SK-N-MC (cell line): ENCODE measurements at regions not wholly inside any gene's neighbourhood (a gene's known extent, or its start where the extent isn't known, plus 50 kb on each side); places are given as distances from the start of the nearest gene placed in this dataset.

Experiments used
- DNase-seq: peaks from one replicate; pipeline ENCODE4 v3.0.0-alpha.2; 2011; ENCODE audit warnings: low read depth, low spot score
- H3K27ac ChIP-seq: fragments of 200-600 bp; sonication (generic); 2 replicates; pipeline ENCODE4 v1.5.1; 2016; ENCODE audit warnings: mixed run types
- H3K36me3 ChIP-seq: fragments of 200-600 bp; sonication (generic); 2 replicates; pipeline ENCODE4 v1.6.1; 2017; ENCODE audit warnings: antibody characterized with exemption, low read length, mixed read lengths; ENCODE audit not compliant: insufficient read depth
- H3K4me3 ChIP-seq: fragments of 200-600 bp; sonication (generic); 2 replicates; pipeline ENCODE4 v1.5.1; 2016
- H3K9ac ChIP-seq: fragments of 200-600 bp; sonication (generic); 2 replicates; pipeline ENCODE4 v1.8.0; 2017; ENCODE audit warnings: mixed run types, mixed read lengths; ENCODE audit not compliant: insufficient read length
- H3K9me3 ChIP-seq: fragments of 200-600 bp; sonication (generic); 2 replicates; pipeline ENCODE4 v1.6.1; 2017; ENCODE audit warnings: low read depth, mild to moderate bottlenecking, antibody characterized with exemption, low read length, moderate library complexity, mixed read lengths
- EZH2 ChIP-seq: fragments of 200-600 bp; sonication (generic); IDR thresholded peaks from one replicate; pipeline ENCODE4 v1.6.1; 2017; ENCODE audit warnings: antibody characterized with exemption
- FOXP2 ChIP-seq: optimal IDR thresholded peaks from 2 replicates; pipeline ENCODE3; 2011; ENCODE audit warnings: mild to moderate bottlenecking, moderate library complexity; ENCODE audit not compliant: insufficient read depth; ENCODE audit errors: extremely low read length, control extremely low read depth
- POLR2AphosphoS5 ChIP-seq: IDR thresholded peaks from 2 replicates; pipeline ENCODE4 v1.6.1; 2012; ENCODE audit warnings: mild to moderate bottlenecking, low read depth, low read length, borderline replicate concordance

GRCh38 chr1:221139991-221140390 lies 260.7 kb downstream of the HLX start:
- H3K4me3 ChIP-seq, result no peak overlapping the region
- no peak for DNase-seq
- H3K9ac ChIP-seq, result no peak overlapping the region
- no peaks in the 10 kb centered on the region for H3K36me3 ChIP-seq
- H3K27ac ChIP-seq, result no peak overlapping the region
- TF ChIP-seq POLR2AphosphoS5, result no peak
- no peak for TF ChIP-seq FOXP2
- TF ChIP-seq EZH2, result no peak
- no peaks in the 10 kb centered on the region for H3K9me3 ChIP-seq

GRCh38 chr1:221141096-221141495 lies 261.9 kb downstream of the HLX start:
- Histone ChIP-seq H3K36me3 (no peaks in the 10 kb centered on the region), H3K9ac (no peak overlapping the region), H3K4me3 (no peak overlapping the region), H3K9me3 (no peaks in the 10 kb centered on the region), H3K27ac (no peak overlapping the region)
- no peak for TF ChIP-seq FOXP2
- TF ChIP-seq EZH2, result no peak
- TF ChIP-seq POLR2AphosphoS5, result no peak
- DNase-seq, result no peak

- Histone ChIP-seq H3K36me3 (no peaks in the 10 kb centered on the region), H3K9ac (no peak overlapping the region), H3K9me3 (no peaks in the 10 kb centered on the region), H3K27ac (no peak overlapping the region), H3K4me3 (no peak overlapping the region)
- TF ChIP-seq POLR2AphosphoS5 (no peak), EZH2 (no peak), FOXP2 (no peak)
- no peak for DNase-seq
These were observed 262.5 kb downstream of the HLX start for GRCh38 chr1:221141606-221142285.

GRCh38 chr1:221148660-221149059 lies 269.4 kb downstream of the HLX start:
- no peak overlapping the region for H3K4me3 ChIP-seq
- no peak for TF ChIP-seq POLR2AphosphoS5
- no peak for TF ChIP-seq FOXP2
- TF ChIP-seq EZH2, result no peak
- H3K27ac ChIP-seq, result no peak overlapping the region
- no peaks in the 10 kb centered on the region for H3K9me3 ChIP-seq
- no peak overlapping the region for H3K9ac ChIP-seq
- H3K36me3 ChIP-seq, result no peaks in the 10 kb centered on the region
- no peak for DNase-seq

GRCh38 chr1:221149111-221149510 lies 269.9 kb downstream of the HLX start:
- H3K4me3 ChIP-seq, result no peak overlapping the region
- DNase-seq, result no peak
- H3K36me3 ChIP-seq, result no peaks in the 10 kb centered on the region
- no peaks in the 10 kb centered on the region for H3K9me3 ChIP-seq
- H3K27ac ChIP-seq, result no peak overlapping the region
- TF ChIP-seq POLR2AphosphoS5 (no peak), EZH2 (no peak), FOXP2 (no peak)
- no peak overlapping the region for H3K9ac ChIP-seq

GRCh38 chr1:221149555-221150075 lies 270.4 kb downstream of the HLX start:
- Histone ChIP-seq H3K4me3 (no peak overlapping the region), H3K9me3 (no peaks in the 10 kb centered on the region), H3K27ac (no peak overlapping the region), H3K36me3 (no peaks in the 10 kb centered on the region), H3K9ac (no peak overlapping the region)
- DNase-seq, result no peak
- TF ChIP-seq EZH2, result no peak
- TF ChIP-seq POLR2AphosphoS5, result no peak
- TF ChIP-seq FOXP2, result no peak

GRCh38 chr1:221150996-221151395 lies 271.8 kb downstream of the HLX start:
- no peak for DNase-seq
- Histone ChIP-seq H3K9me3 (no peaks in the 10 kb centered on the region), H3K36me3 (no peaks in the 10 kb centered on the region), H3K4me3 (no peak overlapping the region), H3K9ac (no peak overlapping the region), H3K27ac (no peak overlapping the region)
- no peak for TF ChIP-seq POLR2AphosphoS5
- no peak for TF ChIP-seq FOXP2
- TF ChIP-seq EZH2, result no peak

GRCh38 chr1:221154932-221155331 lies 275.7 kb downstream of the HLX start:
- H3K9me3 ChIP-seq, result no peaks in the 10 kb centered on the region
- no peak for DNase-seq
- TF ChIP-seq FOXP2, result no peak

More at GRCh38 chr1:221154932-221155331, 275.7 kb downstream of the HLX start:
- Histone ChIP-seq H3K36me3 (no peaks in the 10 kb centered on the region), H3K27ac (no peak overlapping the region), H3K9ac (no peak overlapping the region), H3K4me3 (no peak overlapping the region)
